ENCODE measurements at regions not wholly inside any gene's neighbourhood (a gene's known extent, or its start where the extent isn't known, plus 50 kb on each side); places are given as distances from the start of the nearest gene placed in this dataset.

DNA sequence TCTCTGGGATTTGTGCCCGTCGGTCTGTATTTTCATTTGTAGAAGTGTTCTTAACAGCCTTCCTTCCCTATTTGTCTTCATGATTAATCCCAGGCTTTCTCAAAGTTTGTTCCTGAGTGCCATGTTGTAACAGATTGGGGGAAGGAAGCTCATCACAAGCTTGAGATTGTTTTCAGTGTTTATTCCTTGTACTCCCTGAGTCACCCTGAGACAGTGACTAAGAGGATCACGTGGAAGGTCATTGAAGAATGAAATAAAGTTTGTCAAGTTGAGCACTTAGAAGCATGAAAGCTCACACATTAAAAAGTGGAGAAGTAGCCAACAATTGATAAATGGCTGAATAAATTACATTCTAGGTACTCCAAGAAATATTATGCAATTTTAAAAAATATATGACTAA is 153.5 kb upstream of the FAM241A start:
- Histone ChIP-seq H3K36me3 (replicated peaks) (no peaks in the 10 kb centered on the region), H3K27me3 (replicated peaks) (no peaks in the 10 kb centered on the region), H3K4me3 (ENCODE audit: low read depth, low read length) (no peak overlapping the region), H3K27ac (no peak overlapping the region)
- peak; percentile 55 for DNase-seq
- in situ Hi-C loops (cut with HindIII; ENCODE audit: low pct_ligation_motif_present, low sequenced_read_pairs) = no loop called here
- TF ChIP-seq, protein P1, sequence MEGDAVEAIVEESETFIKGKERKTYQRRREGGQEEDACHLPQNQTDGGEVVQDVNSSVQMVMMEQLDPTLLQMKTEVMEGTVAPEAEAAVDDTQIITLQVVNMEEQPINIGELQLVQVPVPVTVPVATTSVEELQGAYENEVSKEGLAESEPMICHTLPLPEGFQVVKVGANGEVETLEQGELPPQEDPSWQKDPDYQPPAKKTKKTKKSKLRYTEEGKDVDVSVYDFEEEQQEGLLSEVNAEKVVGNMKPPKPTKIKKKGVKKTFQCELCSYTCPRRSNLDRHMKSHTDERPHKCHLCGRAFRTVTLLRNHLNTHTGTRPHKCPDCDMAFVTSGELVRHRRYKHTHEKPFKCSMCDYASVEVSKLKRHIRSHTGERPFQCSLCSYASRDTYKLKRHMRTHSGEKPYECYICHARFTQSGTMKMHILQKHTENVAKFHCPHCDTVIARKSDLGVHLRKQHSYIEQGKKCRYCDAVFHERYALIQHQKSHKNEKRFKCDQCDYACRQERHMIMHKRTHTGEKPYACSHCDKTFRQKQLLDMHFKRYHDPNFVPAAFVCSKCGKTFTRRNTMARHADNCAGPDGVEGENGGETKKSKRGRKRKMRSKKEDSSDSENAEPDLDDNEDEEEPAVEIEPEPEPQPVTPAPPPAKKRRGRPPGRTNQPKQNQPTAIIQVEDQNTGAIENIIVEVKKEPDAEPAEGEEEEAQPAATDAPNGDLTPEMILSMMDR (IDR thresholded peaks at IDR 0.05; ENCODE audit: low read depth, low read length, missing control alignments) = no peak

DNA sequence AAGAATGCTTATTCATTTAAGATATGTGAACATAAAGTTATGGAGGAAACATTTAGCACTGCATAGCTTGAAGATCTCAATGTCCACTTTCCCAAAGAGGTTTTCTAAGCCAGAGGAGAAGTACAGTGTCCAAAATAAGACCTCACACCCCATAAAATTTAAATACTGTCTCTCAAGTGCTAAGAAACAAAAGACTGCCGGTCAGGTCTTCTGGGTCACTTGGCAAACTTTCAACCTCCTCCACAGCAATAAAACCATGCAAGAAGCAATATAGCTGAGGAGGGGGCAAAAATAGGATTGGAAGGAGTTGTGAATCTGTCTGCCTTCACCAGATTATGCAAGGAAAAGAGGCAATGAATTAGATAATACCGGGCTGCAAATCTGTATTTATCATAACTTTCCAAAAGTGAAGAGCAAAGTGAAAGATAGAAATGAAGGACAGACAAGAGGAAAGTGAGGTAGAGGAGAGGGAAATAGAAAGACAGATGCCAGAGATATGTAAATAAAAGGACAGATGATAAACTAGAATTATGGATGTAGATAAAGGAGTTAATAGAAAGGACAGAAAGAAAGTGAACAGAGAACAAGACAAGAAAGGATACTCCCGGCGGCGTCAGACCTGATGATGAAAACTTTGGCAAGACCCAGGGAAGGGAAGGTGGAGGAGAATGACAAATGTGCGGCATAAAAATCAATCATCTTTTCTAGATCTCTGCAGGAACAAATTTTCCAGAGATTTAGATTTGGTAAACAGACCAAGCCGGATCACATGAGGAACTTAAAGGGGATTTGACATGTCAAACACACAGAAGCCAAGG is 152.7 kb upstream of the FAM241A start:
- Histone ChIP-seq H3K36me3 (replicated peaks) (no peaks in the 10 kb centered on the region), H3K27me3 (replicated peaks) (no peaks in the 10 kb centered on the region), H3K4me3 (ENCODE audit: low read depth, low read length) (no peak overlapping the region), H3K27ac (no peak overlapping the region)
- no peak for DNase-seq
- in situ Hi-C loops (cut with HindIII; ENCODE audit: low pct_ligation_motif_present, low sequenced_read_pairs) = no loop called here
- TF ChIP-seq, protein P1 (IDR thresholded peaks at IDR 0.05; ENCODE audit: low read depth, low read length, missing control alignments) = no peak

DNA sequence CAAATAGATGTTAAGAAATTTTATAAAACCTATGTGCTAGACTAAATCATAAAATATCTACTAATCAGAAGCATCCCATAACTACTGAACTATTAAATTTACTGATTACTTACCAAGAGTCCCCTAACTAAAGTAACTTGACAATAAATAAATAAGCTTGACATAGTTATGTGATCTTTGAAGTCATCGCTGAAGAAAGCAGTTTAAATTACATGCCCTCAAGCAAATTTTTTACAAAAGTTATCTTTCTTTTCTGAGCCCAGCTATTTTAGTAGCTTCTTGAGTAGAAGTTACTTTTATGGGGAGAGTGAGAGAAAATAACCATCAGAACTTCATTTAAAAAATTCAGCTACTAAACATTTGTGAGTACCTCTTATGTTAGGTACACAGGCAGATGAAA is 150.9 kb upstream of the FAM241A start:
- Histone ChIP-seq H3K27ac (no peak overlapping the region), H3K27me3 (replicated peaks) (no peaks in the 10 kb centered on the region), H3K36me3 (replicated peaks) (no peaks in the 10 kb centered on the region), H3K4me3 (ENCODE audit: low read depth, low read length) (no peak overlapping the region)
- no peak for DNase-seq
- TF ChIP-seq, protein P1 (IDR thresholded peaks at IDR 0.05; ENCODE audit: low read depth, low read length, missing control alignments) = no peak
- in situ Hi-C loops (cut with HindIII; ENCODE audit: low pct_ligation_motif_present, low sequenced_read_pairs) = no loop called here

DNA sequence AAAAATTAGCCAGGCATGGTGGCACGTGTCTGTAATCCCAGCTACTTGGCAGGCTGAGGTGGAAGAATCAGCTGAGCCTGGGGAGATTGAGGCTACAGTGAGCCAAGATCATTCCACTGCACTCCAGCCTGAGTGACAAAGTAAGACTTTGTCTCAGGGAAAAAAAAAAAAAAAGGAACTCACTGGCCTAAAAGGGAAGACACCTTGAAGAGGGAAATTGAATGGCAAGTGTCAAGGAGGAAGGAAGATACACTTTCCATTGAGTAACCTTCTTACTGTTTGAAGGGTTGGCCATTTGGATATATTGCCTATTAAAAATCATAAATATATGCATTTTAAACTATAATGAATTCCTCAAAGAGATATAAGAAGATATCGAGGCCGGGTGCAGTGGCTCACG is 147.5 kb upstream of the FAM241A start:
- in situ Hi-C loops (cut with HindIII; ENCODE audit: low pct_ligation_motif_present, low sequenced_read_pairs) = no loop called here
- DNase-seq = no peak
- Histone ChIP-seq H3K27ac (no peak overlapping the region), H3K36me3 (replicated peaks) (no peaks in the 10 kb centered on the region), H3K27me3 (replicated peaks) (no peaks in the 10 kb centered on the region), H3K4me3 (ENCODE audit: low read depth, low read length) (no peak overlapping the region)
- TF ChIP-seq, protein P1 (IDR thresholded peaks at IDR 0.05; ENCODE audit: low read depth, low read length, missing control alignments) = no peak

DNA sequence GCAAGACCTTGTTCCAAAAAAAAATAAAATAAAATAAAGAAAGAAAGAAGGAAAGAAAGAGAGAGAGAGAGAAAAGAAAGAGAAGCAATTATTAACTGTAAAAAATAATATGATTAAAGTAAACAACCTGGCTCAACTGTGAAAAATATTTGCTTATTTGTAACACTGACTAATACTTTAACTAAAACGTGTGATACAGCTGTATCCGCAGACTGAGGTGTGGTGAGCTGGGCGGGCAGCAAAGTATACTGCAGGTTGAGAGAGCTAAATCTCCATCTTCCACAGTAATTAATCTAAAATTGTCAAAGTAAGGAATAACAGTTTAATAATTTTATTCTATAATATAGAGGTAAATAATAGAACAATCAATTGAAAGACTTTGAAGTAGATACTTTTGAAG is 145.5 kb upstream of the FAM241A start:
- H3K4me3 ChIP-seq (ENCODE audit: low read depth, low read length) = no peak overlapping the region
- TF ChIP-seq, protein P1 (IDR thresholded peaks at IDR 0.05; ENCODE audit: low read depth, low read length, missing control alignments) = no peak
- H3K27me3 ChIP-seq (replicated peaks) = no peaks in the 10 kb centered on the region
- no peak overlapping the region for H3K27ac ChIP-seq
- in situ Hi-C loops (cut with HindIII; ENCODE audit: low pct_ligation_motif_present, low sequenced_read_pairs) = no loop called here
- no peaks in the 10 kb centered on the region for H3K36me3 ChIP-seq (replicated peaks)
- no peak for DNase-seq

DNA sequence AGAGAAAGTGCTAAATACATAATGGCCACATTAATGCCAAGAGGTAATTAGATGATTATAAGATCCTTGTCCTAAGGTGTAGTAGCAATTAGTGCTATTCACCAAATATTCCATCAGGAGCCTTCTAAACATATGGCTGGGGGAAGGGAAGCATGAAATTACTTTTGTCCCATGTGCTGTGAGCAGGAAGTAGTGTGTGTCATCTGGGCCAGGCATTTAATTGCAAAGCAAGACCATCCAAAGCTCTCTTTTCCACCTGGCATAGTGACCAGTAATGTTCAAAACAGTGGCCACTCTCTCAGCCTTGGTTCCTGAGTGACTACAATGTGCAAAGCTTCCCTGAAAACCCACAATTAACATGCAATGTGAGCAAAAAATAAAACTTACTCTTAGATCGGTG is 144.2 kb upstream of the FAM241A start:
- in situ Hi-C loops (cut with HindIII; ENCODE audit: low pct_ligation_motif_present, low sequenced_read_pairs) = no loop called here
- TF ChIP-seq, protein P1 (IDR thresholded peaks at IDR 0.05; ENCODE audit: low read depth, low read length, missing control alignments) = no peak
- no peak for DNase-seq
- Histone ChIP-seq H3K27ac (no peak overlapping the region), H3K36me3 (replicated peaks) (no peaks in the 10 kb centered on the region), H3K27me3 (replicated peaks) (no peaks in the 10 kb centered on the region), H3K4me3 (ENCODE audit: low read depth, low read length) (no peak overlapping the region)

Data from brain microvascular endothelial cell (primary cell).